HepG2 (cell line): ENCODE measurements at regions not wholly inside any gene's neighbourhood (a gene's known extent, or its start where the extent isn't known, plus 50 kb on each side); places are given as distances from the start of the nearest gene placed in this dataset.

Source experiments
- ATF7 ChIP-seq, 2 experiments: fragments of 450-650 bp in 1 of 2; sonication (generic) in 1 of 2; formaldehyde crosslinking in 1 of 2; IDR thresholded peaks; 2 replicates each; pipeline versions ENCODE4 v1.4.0 to v1.6.1; 2016 to 2020; ENCODE audit warnings: antibody characterized with exemption in 1 of 2, mild to moderate bottlenecking in 1 of 2, missing genetic modification reagents in 1 of 2
- BCL3 ChIP-seq: sonication (generic); formaldehyde crosslinking; IDR thresholded peaks from 2 replicates; pipeline ENCODE4 v1.5.1; 2020; ENCODE audit warnings: mild to moderate bottlenecking, missing genetic modification reagents, moderate library complexity
- MLXIP ChIP-seq: sonication (generic); formaldehyde crosslinking; IDR thresholded peaks from 2 replicates; pipeline ENCODE4 v1.9.0; 2021; ENCODE audit warnings: missing genetic modification reagents, borderline replicate concordance
- RARG ChIP-seq: sonication (generic); formaldehyde crosslinking; IDR thresholded peaks from 2 replicates; pipeline ENCODE4 v1.4.0; 2020; ENCODE audit warnings: low read depth, mild to moderate bottlenecking, missing genetic modification reagents
- TOPORS ChIP-seq: sonication (generic); formaldehyde crosslinking; IDR thresholded peaks from 2 replicates; pipeline ENCODE4 v1.8.0; 2023; ENCODE audit warnings: mild to moderate bottlenecking, missing genetic modification reagents
- U2AF1 ChIP-seq: fragments of 200-400 bp; formaldehyde crosslinking; optimal IDR thresholded peaks from 2 replicates; pipeline ENCODE3; 2017; ENCODE audit warnings: mild to moderate bottlenecking, low read depth, low read length
- ZNF24 ChIP-seq: fragments of 450-650 bp; IDR thresholded peaks from 2 replicates; pipeline ENCODE4 v1.6.1; 2017; ENCODE audit warnings: antibody characterized with exemption, mild to moderate bottlenecking
- ZNF563 ChIP-seq: sonication (generic); formaldehyde crosslinking; IDR thresholded peaks from 2 replicates; pipeline ENCODE4 v1.8.0; 2022; ENCODE audit warnings: mild to moderate bottlenecking, moderate library complexity, missing genetic modification reagents
- ZNF567 ChIP-seq: sonication (generic); formaldehyde crosslinking; IDR thresholded peaks from 2 replicates; pipeline ENCODE4 v1.8.1; 2023; ENCODE audit warnings: mild to moderate bottlenecking, missing genetic modification reagents, borderline replicate concordance
- TF ChIP-seq, protein P1 (sequence below): sonication (generic); formaldehyde crosslinking; IDR thresholded peaks from 2 replicates; pipeline ENCODE4 v1.4.0; 2020; ENCODE audit warnings: missing genetic modification reagents

- TF ChIP-seq, protein P1, sequence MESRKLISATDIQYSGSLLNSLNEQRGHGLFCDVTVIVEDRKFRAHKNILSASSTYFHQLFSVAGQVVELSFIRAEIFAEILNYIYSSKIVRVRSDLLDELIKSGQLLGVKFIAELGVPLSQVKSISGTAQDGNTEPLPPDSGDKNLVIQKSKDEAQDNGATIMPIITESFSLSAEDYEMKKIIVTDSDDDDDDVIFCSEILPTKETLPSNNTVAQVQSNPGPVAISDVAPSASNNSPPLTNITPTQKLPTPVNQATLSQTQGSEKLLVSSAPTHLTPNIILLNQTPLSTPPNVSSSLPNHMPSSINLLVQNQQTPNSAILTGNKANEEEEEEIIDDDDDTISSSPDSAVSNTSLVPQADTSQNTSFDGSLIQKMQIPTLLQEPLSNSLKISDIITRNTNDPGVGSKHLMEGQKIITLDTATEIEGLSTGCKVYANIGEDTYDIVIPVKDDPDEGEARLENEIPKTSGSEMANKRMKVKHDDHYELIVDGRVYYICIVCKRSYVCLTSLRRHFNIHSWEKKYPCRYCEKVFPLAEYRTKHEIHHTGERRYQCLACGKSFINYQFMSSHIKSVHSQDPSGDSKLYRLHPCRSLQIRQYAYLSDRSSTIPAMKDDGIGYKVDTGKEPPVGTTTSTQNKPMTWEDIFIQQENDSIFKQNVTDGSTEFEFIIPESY, result no peak
- TF ChIP-seq RARG (CRISPR knock-in tag) (no peak), ZNF563 (CRISPR knock-in tag) (no peak), BCL3 (no peak), ZNF567 (no peak), ATF7 (IDR thresholded peaks at IDR 0.05) (no peak), ATF7 (CRISPR knock-in tag; IDR thresholded peaks at IDR 0.05) (no peak), TOPORS (CRISPR knock-in tag) (no peak), U2AF1 (no peak), ZNF24 (no peak), MLXIP (CRISPR knock-in tag) (no peak)
Observed at GRCh38 chrX:42131856-42132255, 208.5 kb upstream of the CASK start (continued).
